SHP77 treated with DMSO at 0.1 percent for 48 hours (cell line): ENCODE measurements at regions not wholly inside any gene's neighbourhood (a gene's known extent, or its start where the extent isn't known, plus 50 kb on each side); places are given as distances from the start of the nearest gene placed in this dataset.

ENCODE experiments used
- DNase-seq: peaks from one replicate; lab custom pipeline; 2025; lab: John Stamatoyannopoulos, UW

DNA sequence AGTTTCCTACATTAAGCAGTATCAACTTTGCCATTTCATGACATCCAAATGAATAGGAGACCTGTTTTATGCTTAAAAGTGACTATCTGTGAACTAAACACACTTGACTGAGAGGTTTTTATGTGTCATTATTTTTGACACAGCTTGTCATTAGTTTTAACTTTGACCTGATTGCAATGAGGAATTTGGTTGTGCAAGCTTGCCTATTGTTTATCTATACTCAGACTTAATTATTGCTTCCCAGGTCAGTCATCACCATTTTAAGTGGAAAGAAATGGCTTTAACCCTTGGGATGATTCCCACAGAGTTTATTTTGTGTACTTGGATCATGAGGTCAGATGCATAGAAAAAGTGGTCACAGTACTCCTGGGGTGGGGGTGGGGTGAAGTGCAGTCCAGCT lies 171.0 kb upstream of the PRICKLE1 start:
- DNase-seq = no peak

DNA sequence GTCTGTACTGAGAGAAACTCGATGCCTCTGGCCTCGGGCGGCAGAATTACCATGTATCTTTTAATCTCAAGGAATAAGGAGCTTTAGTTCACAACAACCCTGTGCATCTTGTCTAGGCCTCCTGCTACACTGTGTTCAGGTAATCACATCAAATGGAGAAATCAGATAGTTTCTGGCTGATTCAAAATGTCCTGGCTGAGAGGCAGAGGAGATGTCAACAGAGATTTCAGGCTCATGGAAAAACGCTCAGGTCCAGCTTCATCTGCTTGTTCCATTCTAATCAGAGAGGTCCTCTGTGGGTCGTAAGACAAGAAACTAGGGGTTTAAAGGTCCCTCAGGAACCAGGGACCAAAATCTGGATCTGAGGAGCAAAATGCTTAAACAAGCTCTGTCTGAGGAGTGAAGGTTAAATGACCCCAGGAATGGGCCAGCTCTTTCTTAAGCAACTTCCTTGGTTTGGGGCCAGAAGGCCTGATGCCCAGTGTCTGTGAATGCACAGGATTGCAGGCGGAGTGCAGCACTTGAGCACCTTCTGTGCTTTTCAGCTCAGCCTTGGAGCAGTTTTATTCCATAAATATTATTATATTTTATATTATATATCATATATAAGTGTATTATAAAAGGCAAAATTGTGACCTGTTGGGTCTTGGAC lies 170.2 kb upstream of the PRICKLE1 start:
- DNase-seq = no peak

DNA sequence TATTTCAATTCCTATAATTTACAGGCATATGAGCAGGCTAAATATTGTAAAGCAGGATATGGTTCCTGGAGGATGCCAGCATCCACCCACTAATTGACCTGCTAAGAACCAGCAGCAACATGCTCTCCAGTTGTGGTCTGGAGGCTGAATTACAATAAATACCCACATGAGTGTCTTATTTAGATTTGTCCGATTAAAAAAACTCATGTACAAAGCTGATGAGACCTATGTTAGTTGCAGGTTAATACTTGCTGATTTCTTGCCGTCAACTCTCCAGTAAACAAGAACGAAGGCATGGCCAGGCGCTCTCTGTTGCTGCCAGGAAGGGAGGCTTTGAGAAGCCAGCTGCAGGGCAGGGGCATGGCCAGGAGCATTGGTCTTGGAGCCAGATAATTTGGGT lies 169.3 kb upstream of the PRICKLE1 start:
- no peak for DNase-seq

DNA sequence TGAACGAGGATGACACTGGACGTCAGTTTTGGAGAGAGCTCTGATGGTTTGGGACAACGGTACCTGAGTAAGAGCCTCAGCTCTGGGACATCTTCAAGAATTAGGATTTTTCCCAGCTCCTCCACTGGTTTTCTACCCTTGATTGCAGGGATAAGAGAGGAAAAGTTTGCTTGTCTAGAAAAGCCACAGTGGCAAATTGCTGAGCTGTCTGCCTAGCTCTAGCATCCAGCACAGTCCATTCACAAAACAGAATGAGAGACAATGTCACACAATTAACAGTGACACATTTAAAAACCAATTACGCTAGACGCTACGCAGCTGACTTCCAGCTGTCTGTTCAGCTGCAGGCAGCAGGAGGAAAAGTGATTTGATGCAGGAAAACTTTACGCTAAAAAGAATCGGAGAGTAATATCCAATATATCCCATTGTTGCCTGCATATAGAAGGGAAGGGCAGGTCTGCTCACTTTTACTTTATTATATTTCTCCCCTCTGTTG lies 168.1 kb upstream of the PRICKLE1 start:
- DNase-seq = no peak

DNA sequence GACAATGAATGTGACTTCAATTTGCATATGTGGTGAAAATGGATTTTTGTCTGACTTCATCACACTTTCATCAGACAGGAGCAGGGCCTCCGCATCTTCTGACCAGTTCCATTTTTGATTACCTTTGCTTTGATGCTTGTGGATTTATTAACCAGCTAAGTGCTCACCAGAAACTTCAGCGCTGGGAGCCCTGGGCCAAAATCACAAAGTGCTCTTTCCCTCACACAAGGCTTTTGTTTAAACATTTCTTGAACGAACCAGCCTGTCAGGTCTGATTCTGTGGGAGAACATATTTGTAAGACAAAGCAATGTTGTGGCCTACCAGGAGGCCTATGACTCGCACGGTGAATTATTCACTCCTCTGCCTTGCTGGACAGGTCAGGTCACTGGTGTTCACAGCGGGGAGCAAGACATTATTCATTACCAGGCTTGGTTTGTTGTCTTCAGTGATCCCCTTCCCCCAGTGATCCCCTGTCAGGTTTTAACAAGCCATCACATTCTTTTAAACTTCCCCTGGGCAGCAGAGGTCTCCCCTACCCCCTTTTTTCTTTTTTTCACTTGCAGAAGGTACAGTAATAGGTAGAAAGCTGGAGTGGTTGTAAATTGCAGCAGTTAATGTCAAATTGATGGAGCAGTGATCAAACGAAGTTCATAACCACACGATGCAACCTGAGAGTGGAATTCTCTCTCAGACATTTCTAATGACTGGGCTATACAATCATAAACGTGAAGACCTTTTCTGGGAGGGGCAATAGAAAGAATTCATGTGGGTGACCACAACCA lies 167.5 kb upstream of the PRICKLE1 start:
- no peak for DNase-seq

DNA sequence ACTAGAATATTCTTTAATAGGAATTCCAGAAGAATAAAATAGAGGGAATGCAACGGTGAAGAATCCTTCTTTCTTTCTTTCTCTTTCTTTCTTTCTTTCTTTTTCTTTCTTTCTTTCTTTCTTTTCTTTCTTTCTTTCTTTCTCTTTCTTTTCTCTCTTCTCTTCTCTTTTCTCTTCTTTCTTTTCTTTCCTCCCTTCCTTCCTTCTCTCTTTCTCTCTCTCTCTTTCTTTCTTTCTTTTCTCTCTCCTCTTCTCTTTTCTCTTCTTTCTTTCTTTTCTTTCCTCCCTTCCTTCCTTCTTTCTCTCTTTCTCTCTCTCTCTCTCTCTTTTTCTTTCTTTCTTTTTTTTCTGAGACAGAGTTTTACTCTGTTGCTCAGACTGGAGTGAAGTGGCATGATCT lies 160.8 kb upstream of the PRICKLE1 start:
- no peak for DNase-seq

DNA sequence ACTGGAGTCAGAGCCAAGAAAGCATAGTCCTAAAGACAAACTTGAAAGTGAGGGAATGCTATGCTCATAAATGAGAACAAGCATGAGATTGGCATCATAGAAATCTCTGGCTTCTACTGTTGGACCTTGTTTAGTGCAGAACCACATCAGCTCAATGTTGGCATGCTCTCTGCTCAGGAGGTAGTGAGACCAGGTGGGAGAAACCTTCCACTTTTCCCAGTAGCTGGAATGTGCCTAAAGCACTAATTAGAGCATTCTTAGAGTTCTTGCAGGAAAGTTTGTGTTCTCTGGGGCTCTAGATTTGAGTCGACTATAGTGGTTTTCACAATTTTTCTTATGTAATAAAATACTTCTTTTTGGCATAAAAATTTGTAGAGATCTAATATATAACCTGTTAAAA lies 159.7 kb upstream of the PRICKLE1 start:
- no peak for DNase-seq

DNA sequence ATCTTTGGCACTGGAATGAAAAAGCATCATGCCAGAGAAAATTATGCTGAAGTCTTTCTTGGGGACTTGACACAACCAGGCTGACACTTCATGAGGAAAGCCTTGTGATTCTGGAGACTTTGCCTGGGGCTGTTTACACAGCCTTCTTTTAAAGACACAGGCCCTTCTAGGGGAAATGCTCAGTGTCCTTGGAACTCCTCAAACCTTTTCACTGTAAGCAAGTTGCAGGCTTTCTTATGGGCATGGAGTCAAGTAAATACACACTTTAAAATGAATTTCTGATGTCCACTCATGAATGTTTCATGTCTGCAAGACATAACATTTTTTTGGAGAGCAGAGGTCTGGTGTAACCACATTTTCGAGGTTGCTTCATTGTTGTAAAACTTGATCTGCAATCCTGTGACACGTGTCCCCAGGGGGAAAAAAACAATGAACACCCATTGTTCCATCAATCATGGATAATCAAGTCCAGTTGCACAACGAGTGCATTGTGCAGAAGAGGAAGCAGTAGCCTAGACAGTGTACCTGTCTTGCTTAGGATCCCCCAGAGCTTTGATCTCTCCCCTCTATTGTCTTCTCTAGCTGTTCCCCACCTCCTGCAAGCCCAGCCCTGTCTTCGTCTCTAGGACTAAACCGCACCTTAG lies 155.1 kb upstream of the PRICKLE1 start:
- no peak for DNase-seq

DNA sequence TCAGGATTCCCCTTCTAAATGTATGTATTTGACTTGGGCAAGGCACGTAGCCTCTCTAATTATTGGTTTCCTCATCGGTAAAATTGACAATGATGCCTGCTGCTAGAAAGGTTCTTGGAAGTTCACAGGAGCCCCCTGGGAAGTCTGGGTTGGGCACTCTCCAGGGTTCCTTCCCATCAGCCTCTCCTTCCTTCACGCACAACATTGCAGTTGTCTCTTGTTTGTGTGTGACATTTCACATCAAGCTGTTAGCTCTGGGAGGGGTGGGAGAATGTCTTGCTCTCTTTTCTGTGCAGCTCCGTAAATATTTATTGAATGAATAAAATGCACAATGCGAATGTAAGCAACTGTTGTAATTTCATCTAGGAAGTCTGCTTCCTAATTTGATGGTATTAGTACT lies 153.2 kb upstream of the PRICKLE1 start:
- no peak for DNase-seq

DNA sequence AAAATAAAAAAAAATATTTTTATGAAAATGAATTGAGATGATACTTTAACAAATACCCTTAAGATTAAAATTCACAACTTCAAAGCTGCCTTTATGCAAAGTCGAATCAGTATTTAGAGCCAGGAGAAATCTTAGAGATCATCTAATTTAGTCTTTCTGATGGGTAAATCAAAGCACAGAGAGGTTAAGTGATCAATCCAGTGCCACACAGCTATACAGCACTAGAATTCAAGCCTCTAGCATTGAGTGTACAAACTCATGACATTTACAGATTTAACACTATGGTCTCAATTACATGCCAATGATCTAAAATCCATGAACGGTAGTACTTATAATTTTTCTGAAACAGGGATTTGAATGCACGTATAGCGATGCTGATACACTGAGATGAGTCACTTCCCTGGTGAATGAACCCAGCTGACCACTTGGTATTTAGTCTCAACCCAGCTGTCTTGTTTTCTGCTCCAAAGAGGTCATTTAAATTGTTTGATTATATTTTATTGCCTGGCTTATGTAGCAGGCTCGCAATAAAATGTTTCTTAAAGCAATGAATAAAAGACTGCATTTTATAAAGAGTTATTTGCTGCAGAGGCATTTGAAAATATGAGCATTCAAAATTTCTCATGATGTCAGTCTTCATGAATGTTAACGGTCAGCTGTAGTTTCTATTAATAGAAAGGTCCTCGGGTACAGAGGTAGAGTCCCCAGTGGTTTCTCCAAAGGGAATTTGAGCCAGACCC lies 152.4 kb upstream of the PRICKLE1 start:
- DNase-seq = no peak

DNA sequence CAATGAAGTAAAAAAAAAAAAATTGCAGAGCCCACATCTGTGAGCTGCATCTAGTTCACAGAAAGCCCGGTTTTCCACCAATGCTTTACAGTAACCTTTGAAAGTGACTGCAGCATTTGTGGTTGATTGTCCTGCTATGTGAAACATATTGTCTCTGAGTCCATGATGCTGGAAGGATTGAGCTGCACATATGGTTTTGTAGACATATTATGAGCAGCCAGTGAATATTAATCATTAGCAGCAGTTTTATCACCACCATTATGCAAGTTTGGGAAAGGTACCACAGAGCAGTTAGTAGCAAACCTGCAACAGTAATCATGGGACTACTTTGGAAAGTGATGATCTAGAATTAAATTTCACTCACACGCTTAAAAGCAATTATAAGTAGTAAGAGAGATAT lies 151.5 kb upstream of the PRICKLE1 start:
- no peak for DNase-seq

DNA sequence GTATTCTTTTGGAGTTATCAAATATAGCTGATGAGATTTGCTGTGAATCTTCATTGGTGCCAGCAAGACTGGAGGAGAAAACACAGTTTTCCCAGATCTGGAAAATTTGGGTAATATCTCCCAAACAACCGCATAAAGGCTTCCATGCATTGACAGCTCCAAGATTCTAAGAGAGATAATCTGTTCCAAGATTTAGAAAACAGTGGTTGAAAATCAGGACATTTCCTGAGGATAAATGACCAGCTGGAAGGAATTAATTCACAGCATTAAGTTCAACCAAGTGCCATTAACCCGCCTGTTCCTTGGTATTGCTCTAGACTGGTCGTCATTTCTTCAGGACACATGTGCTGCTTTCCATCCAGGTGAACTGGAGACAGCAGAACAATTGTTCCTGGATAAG lies 147.9 kb upstream of the PRICKLE1 start:
- DNase-seq = no peak

DNA sequence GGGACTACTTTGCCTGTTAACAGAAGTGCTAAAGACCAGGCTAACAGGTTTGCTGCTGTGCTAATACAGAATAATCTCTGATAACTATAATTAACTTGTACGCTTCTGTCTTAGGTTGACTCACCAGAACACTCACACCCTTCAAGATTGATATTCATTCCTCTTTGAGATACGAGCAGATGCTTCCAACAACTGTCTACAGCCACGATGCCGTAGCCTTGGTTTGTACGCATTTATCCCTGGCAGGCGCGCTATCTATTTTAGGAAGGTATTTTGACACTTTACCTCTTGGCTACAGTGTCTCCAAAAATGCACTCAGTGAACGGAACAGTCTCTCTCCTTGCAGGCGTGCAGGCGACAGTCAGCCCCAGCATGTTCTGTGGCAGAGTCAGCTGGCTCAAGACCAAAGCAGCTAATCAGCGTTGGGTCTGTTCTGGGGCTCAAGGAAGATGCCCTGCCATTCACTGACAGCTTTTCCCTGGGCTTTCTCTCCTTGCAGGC lies 146.4 kb upstream of the PRICKLE1 start:
- no peak for DNase-seq

DNA sequence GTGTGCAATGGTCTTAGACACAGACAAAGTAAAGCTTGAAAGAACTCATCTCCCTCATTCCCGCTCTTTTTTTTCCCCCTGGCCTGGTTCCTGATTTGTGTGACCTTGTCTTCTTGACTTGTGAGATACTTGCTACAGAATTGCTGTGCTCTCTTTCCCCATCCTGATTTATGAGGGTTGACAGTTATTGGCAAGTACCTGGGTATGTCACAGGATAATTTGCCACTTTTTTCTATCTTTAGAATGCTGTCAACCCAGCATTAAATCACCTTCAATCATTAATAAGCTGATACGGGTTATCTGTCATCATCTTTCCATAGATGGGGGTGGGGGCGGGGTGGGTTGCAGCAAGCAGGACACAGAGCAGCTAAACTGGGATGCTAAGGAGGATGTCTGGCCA lies 144.4 kb upstream of the PRICKLE1 start:
- no peak for DNase-seq

DNA sequence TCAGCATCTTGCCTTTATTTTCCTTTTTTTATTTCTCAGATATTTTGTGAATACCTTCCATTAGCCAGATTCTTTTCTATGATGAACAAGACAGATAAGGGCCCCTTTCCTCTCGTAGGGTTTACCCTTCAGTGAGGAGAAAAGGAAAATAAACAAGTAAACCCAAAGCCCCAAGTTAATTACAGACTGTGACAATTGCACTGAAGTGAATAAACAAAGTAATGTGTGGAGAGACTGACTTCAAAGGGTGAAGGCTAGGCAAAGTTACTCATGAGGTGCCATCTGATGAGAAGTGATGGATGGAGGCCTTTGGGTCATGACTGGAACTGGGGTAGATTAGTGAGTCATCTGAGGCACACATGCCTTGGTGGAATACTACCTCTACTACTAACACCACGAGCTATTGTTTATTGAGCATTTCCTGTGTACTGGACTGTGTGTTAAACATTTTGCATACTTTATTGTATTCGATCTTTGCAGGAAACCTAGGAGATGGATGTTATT lies 143.4 kb upstream of the PRICKLE1 start:
- no peak for DNase-seq

DNA sequence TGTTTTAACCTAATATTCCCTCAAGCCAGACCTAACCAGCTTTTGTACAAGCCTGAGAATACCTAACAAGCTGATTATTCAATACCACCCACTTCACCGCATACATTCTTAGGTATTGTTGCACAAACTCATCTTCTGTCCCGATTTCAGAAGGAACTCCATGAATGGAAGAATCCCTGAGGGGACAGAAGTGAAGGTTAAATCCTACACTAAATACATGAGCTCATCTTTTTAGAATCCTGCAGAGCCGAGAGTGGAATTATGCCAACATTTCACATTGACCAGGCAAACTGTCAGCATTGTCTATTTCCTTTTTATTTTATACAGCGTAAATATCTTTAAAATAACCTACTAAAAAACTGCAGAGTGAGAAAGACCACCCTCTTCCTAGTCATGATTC lies 140.7 kb upstream of the PRICKLE1 start:
- DNase-seq = no peak

DNA sequence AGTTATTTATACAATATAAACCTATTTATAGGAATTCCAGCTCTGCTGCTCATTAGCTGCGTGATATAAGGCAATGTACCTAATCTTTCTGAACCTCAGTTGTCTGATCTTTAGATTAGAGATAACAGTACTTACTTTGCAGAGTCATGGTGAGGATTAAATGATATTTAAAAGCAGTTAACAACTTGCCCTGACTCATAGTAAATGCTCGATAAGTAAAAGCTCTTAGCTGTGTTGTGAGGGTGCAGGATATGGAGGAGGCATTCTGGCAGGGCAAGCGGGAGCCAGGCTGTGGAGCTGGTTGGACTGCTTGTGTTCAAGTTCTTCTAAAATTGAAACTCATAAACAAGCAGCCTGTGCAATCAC lies 140.0 kb upstream of the PRICKLE1 start:
- DNase-seq = no peak

DNA sequence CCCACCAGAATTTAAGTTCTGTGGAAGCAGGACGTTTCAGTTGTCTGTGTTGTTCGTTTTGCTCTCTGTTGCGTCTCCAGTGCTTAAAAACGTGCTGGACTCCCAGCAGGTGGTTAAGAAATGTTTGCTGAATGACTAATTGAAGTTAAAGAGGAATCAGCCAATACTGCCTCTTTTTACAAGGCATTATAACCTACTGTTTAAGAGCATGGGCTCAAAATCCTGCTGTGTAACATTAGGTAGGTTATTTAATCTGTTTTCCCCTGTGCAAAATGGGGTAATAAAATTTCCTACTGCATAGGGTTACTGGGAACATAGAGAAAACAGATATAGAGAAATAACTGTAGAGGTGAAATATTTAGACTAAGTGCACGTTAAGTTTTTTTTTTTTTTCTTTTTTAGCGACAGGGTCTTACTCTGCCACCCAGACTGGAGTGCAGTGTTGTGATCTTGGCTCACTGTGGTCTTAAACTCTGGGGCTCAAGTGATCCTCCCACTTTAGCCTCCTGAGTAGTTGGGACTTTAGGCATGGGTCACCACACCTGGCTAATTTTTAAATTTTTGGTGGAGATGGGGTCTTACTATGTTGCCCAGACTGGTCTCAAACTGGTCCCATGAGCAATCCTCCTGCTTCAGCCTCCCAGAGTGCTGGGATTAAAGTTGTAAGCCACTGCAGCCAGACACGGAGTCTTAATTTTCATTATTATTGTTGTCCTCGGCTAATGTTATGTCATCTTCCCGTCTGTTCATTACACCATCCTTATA lies 139.4 kb upstream of the PRICKLE1 start:
- DNase-seq = no peak

DNA sequence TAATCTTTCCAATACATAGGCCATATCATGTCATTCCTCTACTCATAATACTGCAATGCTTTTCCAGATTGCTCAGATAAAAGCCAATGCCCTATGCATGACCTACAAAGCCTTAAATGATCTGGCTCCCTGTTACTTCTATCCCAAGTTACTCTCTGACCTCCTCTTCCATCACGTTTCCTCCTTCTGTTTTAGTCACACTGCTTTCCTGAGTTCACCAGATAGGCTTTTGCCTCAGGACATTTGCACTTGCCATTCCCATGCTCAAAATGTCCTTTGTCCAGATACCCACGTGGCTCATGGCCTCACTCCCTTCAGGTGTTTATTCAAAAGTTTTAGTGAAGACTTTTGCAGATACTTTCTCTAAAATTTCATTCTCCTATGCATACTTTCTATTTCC lies 138.7 kb upstream of the PRICKLE1 start:
- DNase-seq = no peak

DNA sequence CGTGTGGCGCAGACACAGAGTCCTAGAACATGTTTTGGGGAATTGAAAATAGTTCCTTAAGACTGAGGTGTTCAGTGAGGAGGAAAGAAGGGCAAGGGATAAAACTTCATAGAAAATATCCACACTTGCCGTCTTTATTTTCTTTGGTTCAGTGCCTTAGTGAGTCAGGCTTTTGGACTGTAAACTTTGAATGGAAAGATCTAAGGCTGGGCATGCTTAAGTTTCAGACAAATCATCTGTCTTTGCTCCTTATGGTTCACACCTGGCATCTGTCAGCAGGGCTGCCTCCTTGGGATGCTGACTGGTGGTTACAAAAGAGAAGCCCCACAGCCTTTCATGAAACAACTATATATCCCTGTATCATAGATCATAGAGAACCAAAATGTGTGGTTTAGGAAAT lies 136.3 kb upstream of the PRICKLE1 start:
- no peak for DNase-seq

DNA sequence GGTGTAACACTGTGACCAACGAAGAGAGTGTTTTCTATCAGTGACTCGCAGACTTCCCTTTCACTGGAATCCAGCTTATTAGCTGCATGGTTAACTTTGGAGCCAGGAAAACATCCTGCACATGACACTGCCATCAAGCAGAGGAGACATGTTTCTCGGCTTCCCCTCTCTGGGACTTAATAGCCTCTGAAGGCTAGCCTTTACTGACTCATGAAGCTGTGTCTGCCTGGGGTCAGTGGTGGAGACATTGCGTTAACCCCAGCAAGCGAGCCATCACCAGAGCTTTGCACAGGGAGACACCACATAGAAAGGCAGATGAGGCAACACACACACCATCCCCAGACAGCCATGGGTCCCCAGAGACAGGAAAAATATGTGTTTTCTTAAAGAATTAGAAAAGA lies 126.9 kb upstream of the PRICKLE1 start:
- DNase-seq = no peak
